ENCODE measurements at regions not wholly inside any gene's neighbourhood (a gene's known extent, or its start where the extent isn't known, plus 50 kb on each side); places are given as distances from the start of the nearest gene placed in this dataset.

DNA sequence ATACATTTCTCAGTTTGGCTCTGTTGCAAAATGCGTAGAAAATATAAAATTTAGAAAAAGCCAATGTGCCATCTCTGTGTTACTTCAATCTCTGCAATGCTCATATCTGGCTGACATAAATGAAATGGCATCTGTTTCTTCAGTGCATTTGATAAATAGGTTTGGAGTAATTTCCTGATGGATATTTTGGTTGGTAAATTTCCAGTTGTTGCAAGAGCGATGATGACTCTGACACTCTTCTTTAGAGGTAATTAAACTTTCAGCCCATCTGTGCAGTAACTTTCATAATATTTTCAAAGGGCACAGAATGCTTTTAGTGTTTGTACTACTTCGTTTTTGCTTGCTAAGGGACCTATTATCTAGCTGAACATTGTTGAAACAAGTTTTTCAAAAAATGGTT, 1286.4 kb downstream of the PCDH9 start:
- Histone ChIP-seq H3K79me2 (ENCODE audit: low read length) (no peaks in the 10 kb centered on the region), H3K36me3 (replicated peaks; ENCODE audit: low read depth, low read length) (no peaks in the 10 kb centered on the region), H3K27ac (ENCODE audit: low read length) (no peak overlapping the region), H3K9ac (ENCODE audit: low read length) (no peak overlapping the region), H3K9me3 (ENCODE audit: insufficient read depth, low read length) (no peaks in the 10 kb centered on the region), H3K4me2 (ENCODE audit: low read length) (no peak overlapping the region), H3K4me3 (ENCODE audit: low read length) (no peak overlapping the region), H3K4me1 (ENCODE audit: low read length) (no peaks in the 10 kb centered on the region), H3K27me3 (ENCODE audit: low read depth, low read length) (no peaks in the 10 kb centered on the region), H2AFZ (ENCODE audit: low read depth, low read length) (no peak overlapping the region), H4K20me1 (ENCODE audit: insufficient read depth, low read length) (no peaks in the 10 kb centered on the region)
- TF ChIP-seq, protein P1, sequence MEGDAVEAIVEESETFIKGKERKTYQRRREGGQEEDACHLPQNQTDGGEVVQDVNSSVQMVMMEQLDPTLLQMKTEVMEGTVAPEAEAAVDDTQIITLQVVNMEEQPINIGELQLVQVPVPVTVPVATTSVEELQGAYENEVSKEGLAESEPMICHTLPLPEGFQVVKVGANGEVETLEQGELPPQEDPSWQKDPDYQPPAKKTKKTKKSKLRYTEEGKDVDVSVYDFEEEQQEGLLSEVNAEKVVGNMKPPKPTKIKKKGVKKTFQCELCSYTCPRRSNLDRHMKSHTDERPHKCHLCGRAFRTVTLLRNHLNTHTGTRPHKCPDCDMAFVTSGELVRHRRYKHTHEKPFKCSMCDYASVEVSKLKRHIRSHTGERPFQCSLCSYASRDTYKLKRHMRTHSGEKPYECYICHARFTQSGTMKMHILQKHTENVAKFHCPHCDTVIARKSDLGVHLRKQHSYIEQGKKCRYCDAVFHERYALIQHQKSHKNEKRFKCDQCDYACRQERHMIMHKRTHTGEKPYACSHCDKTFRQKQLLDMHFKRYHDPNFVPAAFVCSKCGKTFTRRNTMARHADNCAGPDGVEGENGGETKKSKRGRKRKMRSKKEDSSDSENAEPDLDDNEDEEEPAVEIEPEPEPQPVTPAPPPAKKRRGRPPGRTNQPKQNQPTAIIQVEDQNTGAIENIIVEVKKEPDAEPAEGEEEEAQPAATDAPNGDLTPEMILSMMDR (IDR thresholded peaks at IDR 0.05; ENCODE audit: low read depth, low read length) = no peak
- no peak for TF ChIP-seq EZH2phosphoT487 (IDR thresholded peaks at IDR 0.05; ENCODE audit: low read depth)

DNA sequence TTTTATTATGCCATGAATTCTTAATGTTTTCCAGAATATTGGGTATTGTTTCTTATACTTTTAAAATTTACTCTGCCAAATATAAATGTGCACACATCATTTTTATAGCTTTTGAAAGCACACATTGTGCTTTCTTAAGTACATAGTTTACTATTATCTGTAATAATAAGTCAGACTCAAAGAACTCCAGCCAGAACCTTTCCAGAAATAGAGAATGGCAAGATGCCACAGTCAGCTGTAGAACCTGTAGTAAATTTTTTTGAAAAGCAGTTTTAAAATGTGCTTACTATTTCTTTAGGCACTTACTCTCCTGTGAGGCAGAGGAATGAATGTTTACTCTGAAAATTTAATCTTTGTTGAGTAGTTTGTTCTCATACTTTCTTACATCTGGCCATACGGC, 1287.1 kb downstream of the PCDH9 start:
- Histone ChIP-seq H3K27ac (ENCODE audit: low read length) (no peak overlapping the region), H3K4me1 (ENCODE audit: low read length) (no peaks in the 10 kb centered on the region), H3K9me3 (ENCODE audit: insufficient read depth, low read length) (no peaks in the 10 kb centered on the region), H3K4me3 (ENCODE audit: low read length) (no peak overlapping the region), H3K79me2 (ENCODE audit: low read length) (no peaks in the 10 kb centered on the region), H3K36me3 (replicated peaks; ENCODE audit: low read depth, low read length) (no peaks in the 10 kb centered on the region), H4K20me1 (ENCODE audit: insufficient read depth, low read length) (no peaks in the 10 kb centered on the region), H2AFZ (ENCODE audit: low read depth, low read length) (no peak overlapping the region), H3K4me2 (ENCODE audit: low read length) (no peak overlapping the region), H3K9ac (ENCODE audit: low read length) (no peak overlapping the region), H3K27me3 (ENCODE audit: low read depth, low read length) (no peaks in the 10 kb centered on the region)
- TF ChIP-seq, protein P1 (IDR thresholded peaks at IDR 0.05; ENCODE audit: low read depth, low read length) = no peak
- TF ChIP-seq EZH2phosphoT487 (IDR thresholded peaks at IDR 0.05; ENCODE audit: low read depth) = no peak

DNA sequence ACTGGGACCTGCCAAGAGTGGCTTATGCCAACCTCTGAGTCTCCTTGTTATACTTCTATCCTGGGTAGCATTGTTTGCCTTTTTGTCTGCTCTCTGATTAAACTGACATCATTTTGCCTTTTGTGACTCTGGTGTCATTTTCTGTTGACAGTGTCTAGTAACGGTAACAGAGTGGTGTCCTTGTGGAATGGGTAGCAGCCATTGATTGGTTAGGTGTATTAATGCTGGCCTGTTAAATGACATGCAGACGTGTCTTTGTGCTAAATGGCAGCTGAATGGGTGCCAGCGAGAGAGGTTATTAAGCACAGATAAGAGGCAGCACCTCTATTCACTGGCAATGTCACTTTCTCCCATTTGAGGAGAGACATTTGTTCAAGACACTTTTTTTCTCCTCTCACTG, 1289.4 kb downstream of the PCDH9 start:
- Histone ChIP-seq H3K79me2 (ENCODE audit: low read length) (no peaks in the 10 kb centered on the region), H3K27me3 (ENCODE audit: low read depth, low read length) (no peaks in the 10 kb centered on the region), H3K36me3 (replicated peaks; ENCODE audit: low read depth, low read length) (no peaks in the 10 kb centered on the region), H2AFZ (ENCODE audit: low read depth, low read length) (no peak overlapping the region), H3K4me3 (ENCODE audit: low read length) (no peak overlapping the region), H3K27ac (ENCODE audit: low read length) (no peak overlapping the region), H3K9me3 (ENCODE audit: insufficient read depth, low read length) (no peaks in the 10 kb centered on the region), H4K20me1 (ENCODE audit: insufficient read depth, low read length) (no peaks in the 10 kb centered on the region), H3K4me1 (ENCODE audit: low read length) (no peaks in the 10 kb centered on the region), H3K4me2 (ENCODE audit: low read length) (no peak overlapping the region), H3K9ac (ENCODE audit: low read length) (no peak overlapping the region)
- TF ChIP-seq, protein P1 (IDR thresholded peaks at IDR 0.05; ENCODE audit: low read depth, low read length) = no peak
- TF ChIP-seq EZH2phosphoT487 (IDR thresholded peaks at IDR 0.05; ENCODE audit: low read depth) = no peak

DNA sequence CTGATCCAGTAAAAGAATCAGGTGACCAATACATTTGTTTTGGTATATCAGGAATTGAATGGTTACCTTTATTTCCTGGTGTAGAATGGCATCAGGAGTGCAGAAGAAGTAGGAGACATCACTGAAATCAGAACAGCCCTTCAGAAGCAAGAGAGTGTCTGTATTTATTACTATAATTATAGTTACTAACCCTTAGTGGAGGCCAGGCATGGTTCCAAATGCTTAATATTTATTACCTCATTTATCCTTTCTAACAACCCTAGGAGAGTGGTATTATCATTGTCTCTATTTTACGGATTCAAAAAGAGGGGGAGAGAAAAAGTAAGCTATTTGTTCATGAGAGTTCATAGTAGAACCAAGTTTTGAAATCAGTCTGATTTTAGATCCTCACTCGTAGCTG, 1292.9 kb downstream of the PCDH9 start:
- H3K36me3 ChIP-seq (replicated peaks; ENCODE audit: low read depth, low read length) = no peaks in the 10 kb centered on the region
- H3K9me3 ChIP-seq (ENCODE audit: insufficient read depth, low read length) = no peaks in the 10 kb centered on the region
- H3K4me3 ChIP-seq (ENCODE audit: low read length) = no peak overlapping the region
- TF ChIP-seq, protein P1 (IDR thresholded peaks at IDR 0.05; ENCODE audit: low read depth, low read length) = no peak
- no peak for TF ChIP-seq EZH2phosphoT487 (IDR thresholded peaks at IDR 0.05; ENCODE audit: low read depth)
- H3K27ac ChIP-seq (ENCODE audit: low read length) = no peak overlapping the region
- H3K79me2 ChIP-seq (ENCODE audit: low read length) = no peaks in the 10 kb centered on the region
- no peak overlapping the region for H3K4me2 ChIP-seq (ENCODE audit: low read length)
- H3K4me1 ChIP-seq (ENCODE audit: low read length) = no peaks in the 10 kb centered on the region
- H4K20me1 ChIP-seq (ENCODE audit: insufficient read depth, low read length) = no peaks in the 10 kb centered on the region
- no peaks in the 10 kb centered on the region for H3K27me3 ChIP-seq (ENCODE audit: low read depth, low read length)
- no peak overlapping the region for H2AFZ ChIP-seq (ENCODE audit: low read depth, low read length)
- no peak overlapping the region for H3K9ac ChIP-seq (ENCODE audit: low read length)
